H1 (cell line): ENCODE measurements at regions not wholly inside any gene's neighbourhood (a gene's known extent, or its start where the extent isn't known, plus 50 kb on each side); places are given as distances from the start of the nearest gene placed in this dataset.

Source experiments
- CTCF ChIA-PET: fragments of 300-600 bp; sonication (Branson Sonifier 250); formaldehyde crosslinking; loops from one replicate; lab custom pipeline; 2021; ENCODE audit not compliant: partially characterized antibody; lab: Charles Lee
- POLR2A ChIA-PET: fragments of 300-600 bp; sonication (Branson Sonifier 250); formaldehyde crosslinking; loops from one replicate; lab custom pipeline; 2021; ENCODE audit warnings: inconsistent platforms; ENCODE audit not compliant: partially characterized antibody; lab: Charles Lee
- DNase-seq, 2 experiments: peaks; one replicate each; pipeline versions ENCODE4 v3.0.0 to v3.0.0-alpha.2; 2010 to 2022; ENCODE audit warnings: low spot score in 2 of 2, low read depth in 1 of 2, mixed read lengths in 1 of 2
- FAIRE-seq: peaks from 2 replicates; lab custom pipeline; 2011; peaks lifted over from hg19 to GRCh38; lab: Jason Lieb, UNC
- H2AFZ ChIP-seq: 2 replicates; pipeline ENCODE4 v1.8.1; 2012; ENCODE audit warnings: low read length, inconsistent platforms
- H2AK5ac ChIP-seq: 2 replicates; pipeline ENCODE4 v1.6.1; 2013; ENCODE audit warnings: low read depth, low read length
- H2BK120ac ChIP-seq: replicated peaks from 2 replicates; pipeline ENCODE3; 2013; ENCODE audit warnings: low read depth, low read length, inconsistent platforms
- H2BK12ac ChIP-seq: 2 replicates; pipeline ENCODE4 v1.6.1; 2013; ENCODE audit warnings: low read depth, low read length
- H2BK15ac ChIP-seq: 2 replicates; pipeline ENCODE4 v1.6.1; 2013; ENCODE audit warnings: low read length
- H2BK20ac ChIP-seq: 2 replicates; pipeline ENCODE4 v1.6.1; 2013; ENCODE audit warnings: low read length
- H2BK5ac ChIP-seq: 2 replicates; pipeline ENCODE4 v1.6.1; 2013; ENCODE audit warnings: low read depth, low read length
- H3K14ac ChIP-seq: 2 replicates; pipeline ENCODE4 v1.6.1; 2013; ENCODE audit warnings: inconsistent platforms; ENCODE audit not compliant: insufficient read length
- H3K18ac ChIP-seq: 2 replicates; pipeline ENCODE4 v1.6.1; 2013; ENCODE audit warnings: low read length; ENCODE audit errors: extremely low read depth
- H3K23ac ChIP-seq: 2 replicates; pipeline ENCODE4 v1.6.1; 2013; ENCODE audit warnings: inconsistent platforms; ENCODE audit not compliant: insufficient read length
- H3K23me2 ChIP-seq: 2 replicates; pipeline ENCODE4 v1.6.1; 2013; ENCODE audit warnings: low read depth, low read length
- H3K27ac ChIP-seq: 2 replicates; pipeline ENCODE4 v1.6.1; 2011; ENCODE audit warnings: low read depth, low read length, inconsistent platforms
- H3K27me3 ChIP-seq, 4 experiments: replicated peaks in 1 of 4; 1 replicate in 1 of 4; 2 replicates in 3 of 4; pipeline versions ENCODE4 v1.6.1 to v1.8.1; 2011 to 2013; ENCODE audit warnings: low read length in 3 of 4, mild to moderate bottlenecking in 3 of 4, inconsistent platforms in 2 of 4, mixed read lengths in 2 of 4, moderate library complexity in 1 of 4; ENCODE audit not compliant: control insufficient read depth in 3 of 4, insufficient read depth in 3 of 4; ENCODE audit errors: extremely low read depth in 1 of 4
- H3K36me3 ChIP-seq, 4 experiments: 2 replicates each; pipeline versions ENCODE4 v1.6.1 to v1.8.1; 2011 to 2013; ENCODE audit warnings: mild to moderate bottlenecking in 4 of 4, low read length in 3 of 4, moderate library complexity in 2 of 4, control low read depth in 1 of 4, inconsistent platforms in 1 of 4; ENCODE audit not compliant: insufficient read depth in 4 of 4, control insufficient read depth in 2 of 4
- H3K4ac ChIP-seq: replicated peaks from 2 replicates; pipeline ENCODE3; 2013; ENCODE audit warnings: low read length, low read depth, mixed read lengths, inconsistent platforms; ENCODE audit not compliant: insufficient read length
- H3K4me1 ChIP-seq, 4 experiments: replicated peaks in 1 of 4; 1 replicate in 1 of 4; 2 replicates in 3 of 4; pipeline versions ENCODE4 v1.6.1 to v1.8.1; 2011 to 2013; ENCODE audit warnings: low read length in 3 of 4, inconsistent platforms in 2 of 4, mixed read lengths in 1 of 4; ENCODE audit not compliant: insufficient read depth in 4 of 4, control insufficient read depth in 3 of 4
- H3K4me2 ChIP-seq, 2 experiments: 2 replicates each; pipeline versions ENCODE4 v1.6.1 to v1.8.1; 2011 to 2013; ENCODE audit warnings: low read depth in 2 of 2, low read length in 2 of 2, control low read depth in 1 of 2, inconsistent platforms in 1 of 2, mild to moderate bottlenecking in 1 of 2; ENCODE audit not compliant: insufficient read depth in 1 of 2
- H3K4me3 ChIP-seq, 4 experiments: fragments of 200-600, 300-600 bp in 1 of 4; sonication (generic), shearing (Covaris generic), sonication (Bioruptor Twin) in 1 of 4; 2 replicates each; pipeline versions ENCODE4 v1.5.1 to v1.8.1; 2011 to 2016; ENCODE audit warnings: low read length in 4 of 4, low read depth in 3 of 4, control low read depth in 2 of 4, inconsistent platforms in 2 of 4, mild to moderate bottlenecking in 2 of 4, mixed read lengths in 1 of 4, moderate library complexity in 1 of 4; ENCODE audit not compliant: insufficient read depth in 2 of 4; ENCODE audit errors: extremely low read depth in 1 of 4
- H3K56ac ChIP-seq: replicated peaks from 2 replicates; pipeline ENCODE3; 2013; ENCODE audit warnings: low read depth, mild to moderate bottlenecking, mixed read lengths, low read length, inconsistent platforms; ENCODE audit not compliant: insufficient read length
- H3K79me1 ChIP-seq: 2 replicates; pipeline ENCODE4 v1.6.1; 2013; ENCODE audit warnings: low read depth, low read length, control low read depth
- H3K79me2 ChIP-seq, 2 experiments: 2 replicates each; pipeline versions ENCODE4 v1.6.1 to v1.8.1; 2012 to 2013; ENCODE audit warnings: low read length in 2 of 2, mild to moderate bottlenecking in 2 of 2, inconsistent platforms in 1 of 2; ENCODE audit not compliant: insufficient read depth in 2 of 2, control insufficient read depth in 1 of 2
- H3K9ac ChIP-seq, 4 experiments: replicated peaks in 1 of 4; 1 replicate in 1 of 4; 2 replicates in 3 of 4; pipeline versions ENCODE4 v1.6.1 to v1.8.1; 2011 to 2013; ENCODE audit warnings: low read depth in 3 of 4, low read length in 3 of 4, control low read depth in 2 of 4, mild to moderate bottlenecking in 2 of 4, moderate library complexity in 2 of 4, inconsistent platforms in 1 of 4; ENCODE audit errors: extremely low read depth in 1 of 4
- H3K9me3 ChIP-seq, 2 experiments: 2 replicates each; pipeline versions ENCODE4 v1.6.1 to v1.8.1; 2012 to 2013; ENCODE audit warnings: mild to moderate bottlenecking in 2 of 2, moderate library complexity in 2 of 2, control low read depth in 1 of 2, inconsistent platforms in 1 of 2, low read depth in 1 of 2, low read length in 1 of 2, mixed read lengths in 1 of 2; ENCODE audit not compliant: insufficient read depth in 2 of 2
- H4K20me1 ChIP-seq, 2 experiments: replicated peaks in 1 of 2; 2 replicates each; pipeline versions ENCODE3 to v1.8.1; 2011 to 2013; ENCODE audit warnings: inconsistent platforms in 2 of 2, low read length in 2 of 2, mild to moderate bottlenecking in 1 of 2; ENCODE audit not compliant: insufficient read depth in 2 of 2, control insufficient read depth in 1 of 2
- H4K5ac ChIP-seq: 2 replicates; pipeline ENCODE4 v1.6.1; 2013; ENCODE audit warnings: low read length, low read depth, mixed read lengths, inconsistent platforms; ENCODE audit not compliant: insufficient read length
- H4K8ac ChIP-seq: 2 replicates; pipeline ENCODE4 v1.8.0; 2013; ENCODE audit warnings: mild to moderate bottlenecking, moderate library complexity, low read length, inconsistent platforms; ENCODE audit not compliant: insufficient read depth; ENCODE audit errors: extremely low read depth
- H4K91ac ChIP-seq: replicated peaks from 2 replicates; pipeline ENCODE3; 2013; ENCODE audit warnings: low read length, mixed read lengths, inconsistent platforms; ENCODE audit not compliant: insufficient read length
- BACH1 ChIP-seq: IDR thresholded peaks from 2 replicates; pipeline ENCODE4 v1.6.1; 2012; ENCODE audit warnings: low read length, improper control_type of control experiment
- CTCF ChIP-seq, 3 experiments: IDR thresholded peaks; 1 replicate in 2 of 3; 2 replicates in 1 of 3; pipeline versions ENCODE4 v1.5.1 to v1.6.1; 2011; ENCODE audit warnings: low read length in 3 of 3, mild to moderate bottlenecking in 3 of 3, inconsistent platforms in 2 of 3, low read depth in 1 of 3, moderate library complexity in 1 of 3; ENCODE audit not compliant: insufficient read depth in 1 of 3; ENCODE audit errors: control extremely low read depth in 1 of 3
- EZH2 ChIP-seq: fragments of 200-600 bp; sonication (generic); IDR thresholded peaks from 2 replicates; pipeline ENCODE4 v1.7.1; 2012; ENCODE audit warnings: low read depth, mild to moderate bottlenecking, moderate library complexity, low read length, inconsistent platforms; ENCODE audit not compliant: severe bottlenecking
- JUN ChIP-seq: IDR thresholded peaks from 2 replicates; pipeline ENCODE4 v1.6.1; 2011; ENCODE audit warnings: low read depth, mild to moderate bottlenecking, improper control_type of control experiment, low read length
- RBBP5 ChIP-seq: IDR thresholded peaks from 2 replicates; pipeline ENCODE4 v1.7.1; 2012; ENCODE audit warnings: low read depth, mild to moderate bottlenecking, inconsistent platforms, low read length, moderate library complexity, borderline replicate concordance
- SIX5 ChIP-seq: IDR thresholded peaks from 2 replicates; pipeline ENCODE4 v1.6.1; 2011; ENCODE audit warnings: mild to moderate bottlenecking, low read depth, low read length
- TCF12 ChIP-seq: IDR thresholded peaks from 2 replicates; pipeline ENCODE4 v1.6.1; 2011; ENCODE audit warnings: low read depth, mild to moderate bottlenecking, low read length
- WGBS, 2 experiments: shearing (Covaris generic) in 1 of 2; methylation state at CpG; one replicate each; pipeline versions ENCODE4 v1.1.6 to v1.1.7; 2013 to 2015; ENCODE audit warnings: low lambda C conversion rate in 2 of 2, mixed read lengths in 2 of 2, inconsistent platforms in 1 of 2, low coverage in 1 of 2, missing lambda C conversion rate in 1 of 2; ENCODE audit not compliant: insufficient replicate concordance in 2 of 2, insufficient coverage in 1 of 2, insufficient read length in 1 of 2; ENCODE audit errors: extremely low coverage in 1 of 2, missing lambda C conversion rate in 1 of 2; 5-methylcytosine and 5-hydroxymethylcytosine counted together

DNA sequence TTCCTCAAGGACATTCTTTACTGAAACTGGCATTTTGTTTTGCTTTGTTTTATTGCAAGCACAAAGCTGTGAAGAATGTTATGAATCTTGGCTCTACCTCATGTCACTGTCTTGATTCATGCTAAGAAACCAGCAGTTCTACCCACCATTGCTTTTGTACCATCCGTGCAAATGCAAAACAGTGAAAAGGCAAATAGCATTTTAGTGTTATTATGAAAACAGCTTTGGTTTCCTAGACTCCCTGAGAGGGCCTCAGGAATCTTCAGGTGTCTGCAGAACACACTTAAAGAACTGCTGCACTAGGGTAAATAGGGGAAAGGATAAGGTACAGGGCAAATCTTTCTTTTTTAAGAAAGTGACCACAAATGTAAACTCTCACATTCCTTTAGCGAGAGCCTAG is 318.9 kb downstream of the AHR start:
- no peaks in the 10 kb centered on the region for H3K79me2 ChIP-seq
- no peak overlapping the region for H3K4ac ChIP-seq
- H4K5ac ChIP-seq = no peak overlapping the region
- H2BK20ac ChIP-seq = no peak overlapping the region
- no peak overlapping the region for H3K27ac ChIP-seq
- no peak overlapping the region for H3K4me2 ChIP-seq
- FAIRE-seq (no peak), DNase-seq (no peak)
- H2AK5ac ChIP-seq = no peak overlapping the region
- H2BK5ac ChIP-seq = no peak overlapping the region
- H3K56ac ChIP-seq = no peak overlapping the region
- no peak overlapping the region for H4K91ac ChIP-seq
- no peak overlapping the region for H3K4me3 ChIP-seq
- no peaks in the 10 kb centered on the region for H3K27me3 ChIP-seq
- no peaks in the 10 kb centered on the region; a peak in 1 of 7 replicates for H3K4me1 ChIP-seq
- no peaks in the 10 kb centered on the region for H4K20me1 ChIP-seq
- H3K36me3 ChIP-seq = no peaks in the 10 kb centered on the region
- no peak overlapping the region for H3K14ac ChIP-seq
- ChIA-PET POLR2A (no interaction called here), CTCF (no interaction called here)
- H3K79me1 ChIP-seq = no peaks in the 10 kb centered on the region
- H3K23me2 ChIP-seq = no peaks in the 10 kb centered on the region
- no peaks in the 10 kb centered on the region for H3K9me3 ChIP-seq
- H2BK12ac ChIP-seq = no peak overlapping the region
- 100% methylated on average over 2 of the region's 2 CpGs; no CpG with 5 or more reads in 1 of the 2 experiments for WGBS, 2 experiments
- no peak overlapping the region for H2BK15ac ChIP-seq
- no peak overlapping the region for H3K23ac ChIP-seq
- no peak overlapping the region for H3K9ac ChIP-seq
- H3K18ac ChIP-seq = no peak overlapping the region
- no peak overlapping the region for H4K8ac ChIP-seq
- no peak for TF ChIP-seq SIX5
- TF ChIP-seq TCF12 = no peak
- TF ChIP-seq EZH2 = no peak
- no peak for TF ChIP-seq JUN
- no peak for TF ChIP-seq BACH1
- TF ChIP-seq RBBP5 = no peak
- no peak for TF ChIP-seq CTCF (IDR thresholded peaks at IDR 0.05; ENCODE audit: control extremely low read depth in 1 of 3, insufficient read depth in 1 of 3, low read depth in 1 of 3, low read length in 3 of 3)
- TF ChIP-seq, all 59 proteins: peak for 0
- H2AFZ ChIP-seq = no peak overlapping the region
- no peak overlapping the region for H2BK120ac ChIP-seq
